MG63 (cell line): ENCODE measurements at regions not wholly inside any gene's neighbourhood (a gene's known extent, or its start where the extent isn't known, plus 50 kb on each side); places are given as distances from the start of the nearest gene placed in this dataset.

ENCODE experiments used
- DNase-seq: peaks from one replicate; pipeline ENCODE4 v3.0.0-alpha.2; 2020
- H3K27me3 ChIP-seq: fragments of 250-450 bp; sonication (Bioruptor Pico); 2 replicates; pipeline ENCODE4 v1.5.1; 2020; ENCODE audit warnings: mild to moderate bottlenecking, moderate library complexity
- H3K36me3 ChIP-seq: fragments of 250-450 bp; sonication (Bioruptor Pico); 2 replicates; pipeline ENCODE4 v1.5.1; 2020; ENCODE audit warnings: mild to moderate bottlenecking, moderate library complexity
- H3K4me3 ChIP-seq: fragments of 250-450 bp; sonication (Bioruptor Pico); 2 replicates; pipeline ENCODE4 v1.5.1; 2020; ENCODE audit warnings: mild to moderate bottlenecking, moderate library complexity
- H3K9me3 ChIP-seq: fragments of 250-450 bp; sonication (Bioruptor Pico); 2 replicates; pipeline ENCODE4 v1.5.1; 2020; ENCODE audit warnings: mild to moderate bottlenecking, moderate library complexity

DNA sequence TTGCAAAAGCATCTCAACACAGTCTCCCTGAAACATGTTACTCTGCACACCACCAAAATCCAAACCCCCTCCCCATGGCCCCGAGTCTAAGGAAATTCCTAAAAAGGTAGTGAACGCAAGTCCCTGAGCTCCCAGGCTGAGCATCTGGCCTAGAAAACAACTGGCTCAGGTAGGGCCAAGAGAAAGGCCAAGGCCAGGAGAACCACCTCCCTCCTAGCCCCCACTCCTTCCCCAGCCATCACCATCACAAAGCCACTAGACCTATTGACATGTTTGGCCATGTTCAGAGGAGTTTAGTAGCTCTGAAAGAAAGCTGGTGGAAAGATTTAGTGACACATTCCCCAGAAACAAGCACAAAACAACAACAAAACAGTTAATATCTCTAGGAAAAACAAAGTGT, 220.0 kb upstream of the PSMD7 start:
- Histone ChIP-seq H3K9me3 (0 out of 2 replicates have a peak, but pooled peaks cover 2% of the 10 kb centered on the region), H3K27me3 (no peaks in the 10 kb centered on the region), H3K36me3 (no peaks in the 10 kb centered on the region), H3K4me3 (no peak overlapping the region)
- no peak for DNase-seq

GRCh38 chr16:74075393-74075792, 221.2 kb upstream of the PSMD7 start:
- Histone ChIP-seq H3K36me3 (no peaks in the 10 kb centered on the region), H3K4me3 (no peak overlapping the region), H3K27me3 (no peaks in the 10 kb centered on the region), H3K9me3 (0 out of 2 replicates have a peak, but pooled peaks cover 2% of the 10 kb centered on the region)
- no peak for DNase-seq

DNA sequence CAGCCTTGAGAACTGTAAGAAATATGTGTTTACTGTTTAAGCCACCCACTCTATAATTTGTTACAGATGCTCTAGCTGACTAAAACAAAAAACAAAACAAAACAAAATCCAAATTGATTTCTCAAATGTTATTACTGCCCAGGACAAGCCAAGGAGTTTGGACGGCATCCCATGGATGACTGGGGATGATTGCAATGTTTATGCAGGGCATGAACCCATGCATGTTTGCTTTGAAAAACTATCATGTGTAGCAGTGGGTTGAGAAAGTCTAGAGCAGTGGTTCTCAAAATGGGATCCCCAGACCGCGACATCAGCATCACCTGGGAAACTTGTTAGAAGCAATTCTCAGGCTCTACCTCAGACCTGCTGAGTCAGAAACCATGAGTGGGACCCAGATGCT, 223.2 kb upstream of the PSMD7 start:
- no peaks in the 10 kb centered on the region for H3K27me3 ChIP-seq
- H3K9me3 ChIP-seq: 0 out of 2 replicates have a peak, but pooled peaks cover 2% of the 10 kb centered on the region
- DNase-seq: peak; percentile 66
- H3K4me3 ChIP-seq: no peak overlapping the region
- no peaks in the 10 kb centered on the region for H3K36me3 ChIP-seq

GRCh38 chr16:74071996-74072535, 224.5 kb upstream of the PSMD7 start:
- no peak for DNase-seq
- no peak overlapping the region for H3K4me3 ChIP-seq
- no peaks in the 10 kb centered on the region for H3K36me3 ChIP-seq
- no peaks in the 10 kb centered on the region for H3K27me3 ChIP-seq
- H3K9me3 ChIP-seq: 0 out of 2 replicates have a peak, but pooled peaks cover 2% of the 10 kb centered on the region

- no peaks in the 10 kb centered on the region for H3K9me3 ChIP-seq
- H3K36me3 ChIP-seq: no peaks in the 10 kb centered on the region
- H3K27me3 ChIP-seq: no peaks in the 10 kb centered on the region
- no peak overlapping the region for H3K4me3 ChIP-seq
- no peak for DNase-seq
Measured at GRCh38 chr16:74070237-74070636, 226.4 kb upstream of the PSMD7 start.

DNA sequence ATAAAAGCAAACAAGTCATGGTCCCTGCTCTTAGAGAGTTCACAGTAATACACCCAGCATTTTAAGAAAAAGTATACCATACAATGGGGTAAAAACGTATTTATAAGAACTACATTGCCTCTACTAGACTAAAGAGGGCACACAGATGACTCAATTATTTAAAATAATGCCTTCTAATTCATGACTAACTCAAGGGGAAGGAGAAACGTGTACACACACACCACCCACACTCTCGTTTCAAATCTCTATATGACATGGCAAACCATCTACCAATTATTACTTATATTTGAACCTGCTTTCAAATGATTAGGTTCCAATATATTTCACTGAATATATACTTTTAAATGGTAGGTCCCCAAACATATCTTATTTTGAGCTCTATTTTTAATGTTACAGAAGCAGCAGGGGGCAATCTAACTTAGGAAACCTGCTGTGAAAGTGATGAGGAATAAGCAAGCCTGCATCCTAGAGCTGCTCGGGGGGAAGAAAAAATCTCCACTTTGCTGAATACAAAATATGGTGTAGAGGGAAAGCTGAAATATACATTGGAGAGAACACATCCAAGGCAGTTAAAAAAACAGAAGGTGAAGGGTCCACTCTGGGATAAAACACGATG, 232.4 kb upstream of the PSMD7 start:
- Histone ChIP-seq H3K9me3 (no peaks in the 10 kb centered on the region), H3K4me3 (no peak overlapping the region), H3K36me3 (no peaks in the 10 kb centered on the region), H3K27me3 (no peaks in the 10 kb centered on the region)
- no peak for DNase-seq

GRCh38 chr16:74053826-74054225, 242.8 kb upstream of the PSMD7 start:
- H3K4me3 ChIP-seq: no peak overlapping the region
- DNase-seq: no peak

DNA sequence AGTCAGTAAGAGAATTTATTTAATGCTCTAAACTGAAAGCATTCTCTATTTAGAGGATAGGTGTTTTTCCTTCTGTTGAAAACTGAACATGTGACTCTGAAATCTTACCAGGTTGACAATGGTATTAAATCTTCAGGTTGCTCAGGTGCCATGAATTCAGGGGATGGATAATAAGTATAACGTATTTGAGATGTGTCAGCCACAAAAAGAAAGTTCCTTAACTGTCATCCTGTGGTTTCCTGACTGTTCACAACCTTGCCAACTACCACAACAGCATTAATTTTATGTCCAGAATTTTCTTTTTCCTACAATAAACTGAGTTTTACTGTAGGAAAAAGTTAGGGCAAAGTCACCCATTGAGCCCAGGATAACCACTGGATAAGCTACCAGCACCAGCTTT, 243.3 kb upstream of the PSMD7 start:
- H3K36me3 ChIP-seq: no peaks in the 10 kb centered on the region
- H3K4me3 ChIP-seq: no peak overlapping the region
- H3K27me3 ChIP-seq: no peaks in the 10 kb centered on the region
- H3K9me3 ChIP-seq: no peaks in the 10 kb centered on the region
- DNase-seq: no peak

More at GRCh38 chr16:74053826-74054225, 242.8 kb upstream of the PSMD7 start:
- Histone ChIP-seq H3K36me3 (no peaks in the 10 kb centered on the region), H3K27me3 (no peaks in the 10 kb centered on the region), H3K9me3 (no peaks in the 10 kb centered on the region)

GRCh38 chr16:74052016-74052415, 244.6 kb upstream of the PSMD7 start:
- no peak overlapping the region for H3K4me3 ChIP-seq
- no peaks in the 10 kb centered on the region for H3K27me3 ChIP-seq
- H3K36me3 ChIP-seq: no peaks in the 10 kb centered on the region
- no peaks in the 10 kb centered on the region for H3K9me3 ChIP-seq
- no peak for DNase-seq

DNA sequence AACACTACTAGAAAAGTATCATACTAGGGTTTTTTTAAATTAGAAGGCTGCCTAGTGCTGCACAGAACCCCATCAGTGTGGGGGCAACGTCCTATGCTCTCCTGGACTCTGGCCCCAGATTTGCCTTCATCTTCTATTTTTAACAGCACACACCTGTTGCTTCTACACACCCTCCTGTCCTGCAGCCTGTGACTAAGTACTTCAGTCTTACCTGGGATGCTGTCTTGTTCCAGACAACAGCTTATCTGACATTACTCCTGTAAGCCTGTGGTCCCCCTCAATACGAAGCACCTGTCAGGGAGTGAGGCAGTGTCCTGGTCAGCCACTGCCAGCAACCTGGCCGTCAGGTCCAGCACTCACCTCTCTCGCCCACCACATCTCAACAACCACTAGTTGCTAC, 247.6 kb upstream of the PSMD7 start:
- DNase-seq: no peak
- Histone ChIP-seq H3K9me3 (no peaks in the 10 kb centered on the region), H3K27me3 (no peaks in the 10 kb centered on the region), H3K36me3 (no peaks in the 10 kb centered on the region), H3K4me3 (no peak overlapping the region)

DNA sequence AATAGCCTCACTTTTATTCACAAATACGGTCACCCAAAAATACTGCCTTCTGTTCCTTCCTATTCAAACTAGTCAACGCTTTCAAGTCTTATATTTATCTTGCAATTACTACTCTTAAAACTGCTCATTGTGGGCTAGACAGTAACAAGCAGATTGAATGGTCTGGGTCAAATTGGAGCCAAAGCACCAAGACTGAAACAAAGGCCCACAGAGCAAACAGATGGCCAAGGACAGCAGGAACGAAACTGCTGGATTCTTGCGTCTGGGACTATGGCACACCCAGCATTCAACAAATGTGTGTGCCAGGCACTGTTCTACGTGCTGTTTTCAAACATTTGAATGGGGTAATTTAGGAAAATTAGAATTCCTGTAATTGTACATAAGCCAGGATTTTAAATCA, 250.1 kb upstream of the PSMD7 start:
- no peak for DNase-seq
- Histone ChIP-seq H3K36me3 (no peaks in the 10 kb centered on the region), H3K9me3 (no peaks in the 10 kb centered on the region), H3K27me3 (no peaks in the 10 kb centered on the region), H3K4me3 (no peak overlapping the region)

- no peaks in the 10 kb centered on the region for H3K9me3 ChIP-seq
- no peak overlapping the region for H3K4me3 ChIP-seq
- H3K27me3 ChIP-seq: no peaks in the 10 kb centered on the region
- DNase-seq: no peak
- H3K36me3 ChIP-seq: no peaks in the 10 kb centered on the region
Measured at GRCh38 chr16:74045513-74045912, 251.1 kb upstream of the PSMD7 start.

DNA sequence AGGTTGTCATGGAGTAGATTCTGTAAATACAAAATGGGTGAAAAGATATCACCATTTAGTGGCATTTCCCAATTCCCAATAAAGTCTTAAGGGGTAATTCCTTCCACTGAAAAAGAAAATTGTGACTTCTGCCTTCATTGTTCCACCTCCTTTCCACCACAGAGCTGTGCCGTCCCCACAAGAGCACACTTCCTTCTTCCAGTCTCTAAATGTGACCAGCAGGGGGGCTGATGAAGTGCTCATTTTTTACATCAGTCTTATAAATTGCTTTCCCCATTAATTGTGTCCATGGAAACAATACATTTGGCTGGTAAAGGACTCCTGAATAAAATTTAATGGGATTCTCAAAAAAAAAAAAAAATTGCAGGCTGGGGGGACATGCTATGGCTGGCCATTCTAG, 260.8 kb upstream of the PSMD7 start:
- Histone ChIP-seq H3K9me3 (no peaks in the 10 kb centered on the region), H3K4me3 (no peak overlapping the region), H3K36me3 (no peaks in the 10 kb centered on the region), H3K27me3 (no peaks in the 10 kb centered on the region)
- DNase-seq: no peak

DNA sequence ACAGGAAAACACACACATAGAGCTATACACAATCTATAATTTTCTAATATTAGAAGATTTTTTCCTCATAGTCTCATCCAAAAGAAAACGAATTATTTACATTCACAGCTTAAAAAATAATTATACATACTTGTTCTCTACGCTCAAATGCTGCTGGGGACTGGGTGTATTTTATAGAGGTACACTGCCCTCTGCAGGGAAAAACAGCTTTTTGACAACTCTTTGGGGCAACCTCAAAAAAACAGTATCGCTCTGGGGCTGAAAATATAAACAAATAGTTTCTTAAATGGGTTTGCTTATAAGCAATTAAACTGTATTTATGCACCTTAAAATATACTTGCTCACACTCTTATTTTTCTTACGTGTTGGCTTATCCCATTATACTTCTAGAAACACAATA, 261.8 kb upstream of the PSMD7 start:
- H3K27me3 ChIP-seq: no peaks in the 10 kb centered on the region
- no peaks in the 10 kb centered on the region for H3K9me3 ChIP-seq
- DNase-seq: no peak
- no peak overlapping the region for H3K4me3 ChIP-seq
- no peaks in the 10 kb centered on the region for H3K36me3 ChIP-seq

- no peaks in the 10 kb centered on the region for H3K9me3 ChIP-seq
- no peaks in the 10 kb centered on the region for H3K36me3 ChIP-seq
- H3K27me3 ChIP-seq: no peaks in the 10 kb centered on the region
- H3K4me3 ChIP-seq: no peak overlapping the region
- DNase-seq: no peak
Measured at GRCh38 chr16:74034200-74034599, 262.4 kb upstream of the PSMD7 start.

DNA sequence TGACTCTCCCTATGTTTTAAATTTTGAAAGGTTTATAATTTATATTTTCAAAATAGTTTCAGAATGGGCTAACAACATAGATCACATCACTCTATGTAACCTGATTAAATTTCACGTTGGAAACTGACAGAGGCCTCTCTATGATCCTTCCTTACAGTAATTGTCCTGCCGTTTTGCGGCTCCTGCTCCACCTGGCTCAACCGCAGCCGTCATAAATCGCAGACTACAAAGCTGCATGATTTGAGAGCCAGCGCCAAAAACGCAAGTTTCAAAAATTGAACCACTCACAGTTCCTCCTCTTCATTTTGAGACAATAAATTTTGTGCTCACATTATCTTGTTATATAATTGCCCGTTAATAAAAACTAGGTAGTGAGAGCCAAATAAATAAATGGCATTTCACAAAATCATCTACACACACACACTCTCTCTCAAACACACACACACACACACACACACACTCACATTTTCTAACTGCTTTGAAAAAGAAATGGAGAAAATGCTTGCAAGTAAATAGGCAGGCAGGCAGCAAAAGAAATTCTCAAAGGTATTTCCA, 263.1 kb upstream of the PSMD7 start:
- H3K4me3 ChIP-seq: no peak overlapping the region
- DNase-seq: no peak
- H3K27me3 ChIP-seq: no peaks in the 10 kb centered on the region
- H3K36me3 ChIP-seq: no peaks in the 10 kb centered on the region
- H3K9me3 ChIP-seq: no peaks in the 10 kb centered on the region

- Histone ChIP-seq H3K27me3 (no peaks in the 10 kb centered on the region), H3K9me3 (no peaks in the 10 kb centered on the region), H3K36me3 (no peaks in the 10 kb centered on the region), H3K4me3 (no peak overlapping the region)
- DNase-seq: no peak
Measured at GRCh38 chr16:74031551-74031950, 265.1 kb upstream of the PSMD7 start.

DNA sequence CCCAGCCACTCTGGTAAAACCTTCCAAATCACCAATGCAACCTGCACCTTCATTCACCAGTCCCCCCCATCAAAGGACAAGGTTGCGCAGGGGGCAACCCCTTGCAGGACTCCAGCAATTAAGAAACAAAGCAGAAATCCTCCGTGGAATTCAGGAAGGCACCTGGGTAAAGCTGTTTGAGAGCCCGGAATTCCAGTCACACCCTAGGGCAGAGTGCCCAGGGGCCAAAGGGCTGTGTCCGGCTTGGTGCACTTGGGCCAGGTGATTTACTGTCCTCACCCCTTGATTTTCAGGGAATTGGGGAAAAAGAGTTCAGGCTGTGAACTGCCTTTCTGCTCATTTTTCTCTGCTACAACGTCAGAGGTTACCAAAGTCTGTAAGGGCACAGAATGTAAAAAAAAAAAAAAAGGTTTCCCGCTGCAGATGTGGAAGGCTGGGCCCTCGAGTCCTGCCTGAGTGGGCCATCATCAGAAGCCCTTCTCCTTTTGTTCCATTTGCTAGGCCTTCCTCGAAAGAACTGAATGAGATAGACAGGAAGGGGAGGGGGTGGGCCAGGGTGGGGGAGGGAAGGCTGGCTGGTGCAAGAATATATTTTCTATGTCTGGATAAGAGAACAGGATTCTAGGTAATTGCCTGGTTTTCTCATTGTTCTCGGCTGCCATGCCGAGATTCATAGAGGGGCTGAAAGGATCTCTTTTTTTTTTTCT, 266.5 kb upstream of the PSMD7 start:
- no peak for DNase-seq
- H3K4me3 ChIP-seq: no peak overlapping the region
- H3K27me3 ChIP-seq: no peaks in the 10 kb centered on the region
- H3K36me3 ChIP-seq: no peaks in the 10 kb centered on the region
- no peaks in the 10 kb centered on the region for H3K9me3 ChIP-seq
